ENCODE measurements at regions not wholly inside any gene's neighbourhood (a gene's known extent, or its start where the extent isn't known, plus 50 kb on each side); places are given as distances from the start of the nearest gene placed in this dataset.

DNA sequence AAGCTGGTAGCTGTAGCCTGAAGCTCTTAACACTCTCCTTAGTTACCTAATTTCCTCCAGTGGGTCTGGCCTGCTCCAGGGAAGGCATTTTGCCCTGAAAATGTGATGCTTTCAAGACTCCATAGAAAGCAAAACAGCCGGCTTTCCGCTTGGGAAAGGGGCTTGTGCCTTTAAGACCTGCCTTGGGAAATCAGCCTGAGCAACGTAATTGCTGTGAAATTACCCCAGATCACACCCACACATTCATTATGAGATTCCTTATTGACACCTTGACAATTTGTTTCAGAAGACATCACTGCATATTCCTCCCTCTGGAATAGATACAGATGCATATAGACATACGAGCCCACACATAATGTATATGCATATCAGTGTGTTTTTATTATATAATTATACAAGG lies 190.5 kb upstream of the SKOR2 start:
- no peak for TF ChIP-seq CTCF (IDR thresholded peaks at IDR 0.05)
- Histone ChIP-seq H3K4me3 (no peak overlapping the region), H3K27ac (no peak overlapping the region), H3K27me3 (ENCODE audit: insufficient read depth in 3 of 3, low read length in 2 of 3) (peaks cover 0 to under 1% (median 0%) of the 10 kb centered on the region in 3 donors), H3K4me1 (no peaks in the 10 kb centered on the region), H3K36me3 (ENCODE audit: insufficient read depth in 1 of 2, low read depth in 1 of 2) (no peaks in the 10 kb centered on the region), H3K9me3 (no peaks in the 10 kb centered on the region)
- DNase-seq, result no peak
- no peak for ATAC-seq
- 44 to 46% (median 45%) methylated on average over 4 of the region's 4 CpGs for WGBS, 3 donors
- intact Hi-C loops (cut with DNase I), result no loop called here

- Histone ChIP-seq H3K27ac (no peak overlapping the region), H3K4me3 (no peak overlapping the region), H3K27me3 (ENCODE audit: insufficient read depth in 3 of 3, low read length in 2 of 3) (peaks cover 0 to 5% (median 2%) of the 10 kb centered on the region in 3 donors), H3K4me1 (no peaks in the 10 kb centered on the region), H3K36me3 (ENCODE audit: insufficient read depth in 1 of 2, low read depth in 1 of 2) (no peaks in the 10 kb centered on the region), H3K9me3 (no peaks in the 10 kb centered on the region)
- no peak for TF ChIP-seq CTCF (IDR thresholded peaks at IDR 0.05)
- ATAC-seq (no peak), DNase-seq (no peak)
- intact Hi-C loops (cut with DNase I), result no loop called here
Observed at GRCh38 chr18:47438001-47438400, 186.5 kb upstream of the SKOR2 start.

- H3K4me3 ChIP-seq, result no peak overlapping the region
- no peaks in the 10 kb centered on the region for H3K9me3 ChIP-seq
- ATAC-seq (no peak), DNase-seq (no peak)
- H3K4me1 ChIP-seq, result no peaks in the 10 kb centered on the region
- no peak for TF ChIP-seq CTCF (IDR thresholded peaks at IDR 0.05)
- WGBS, 3 donors, result 42 to 49% (median 44%) methylated on average over 1 of the region's 1 CpG
- H3K27ac ChIP-seq, result no peak overlapping the region
- H3K36me3 ChIP-seq (ENCODE audit: insufficient read depth in 1 of 2, low read depth in 1 of 2), result no peaks in the 10 kb centered on the region
- intact Hi-C loops (cut with DNase I), result no loop called here
- H3K27me3 ChIP-seq (ENCODE audit: insufficient read depth in 3 of 3, low read length in 2 of 3), result peaks cover 2 to 5% (median 2%) of the 10 kb centered on the region in 3 donors
Observed at GRCh38 chr18:47436871-47437270, 185.4 kb upstream of the SKOR2 start.

DNA sequence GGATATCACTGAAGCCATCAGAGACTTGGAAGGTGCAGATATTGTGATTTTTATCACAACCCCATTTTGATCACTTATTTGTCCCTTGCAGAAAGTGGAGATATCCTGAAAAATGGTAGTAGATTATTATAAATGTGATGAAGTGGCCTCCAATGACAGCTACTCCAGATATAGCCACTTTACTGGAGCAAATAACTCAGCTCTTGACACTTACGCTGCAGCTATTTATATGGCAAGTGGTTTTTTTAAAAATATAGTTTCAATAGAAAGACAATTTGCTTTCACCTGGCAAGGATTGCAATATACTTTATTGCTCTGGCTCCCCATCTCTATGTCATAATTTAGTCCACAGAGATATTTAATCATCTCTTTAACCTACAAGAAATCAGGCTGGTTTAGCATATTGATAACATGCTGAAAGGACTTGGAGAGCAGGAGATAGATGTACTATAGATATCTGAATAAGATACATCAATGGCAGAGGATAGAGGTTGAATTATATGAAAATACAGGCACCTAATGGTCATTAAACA lies 182.8 kb upstream of the SKOR2 start:
- WGBS, 3 donors, result 85 to 90% (median 90%) methylated on average over 1 of the region's 1 CpG
- no peaks in the 10 kb centered on the region for H3K4me1 ChIP-seq
- no peaks in the 10 kb centered on the region for H3K9me3 ChIP-seq
- intact Hi-C loops (cut with DNase I), result no loop called here
- no peak for ATAC-seq
- no peak overlapping the region for H3K27ac ChIP-seq
- no peak for DNase-seq
- no peaks in the 10 kb centered on the region for H3K36me3 ChIP-seq (ENCODE audit: insufficient read depth in 1 of 2, low read depth in 1 of 2)
- no peak overlapping the region for H3K4me3 ChIP-seq
- peaks cover 4 to 7% (median 5%) of the 10 kb centered on the region in 3 donors for H3K27me3 ChIP-seq (ENCODE audit: insufficient read depth in 3 of 3, low read length in 2 of 3)
- no peak for TF ChIP-seq CTCF (IDR thresholded peaks at IDR 0.05)

DNA sequence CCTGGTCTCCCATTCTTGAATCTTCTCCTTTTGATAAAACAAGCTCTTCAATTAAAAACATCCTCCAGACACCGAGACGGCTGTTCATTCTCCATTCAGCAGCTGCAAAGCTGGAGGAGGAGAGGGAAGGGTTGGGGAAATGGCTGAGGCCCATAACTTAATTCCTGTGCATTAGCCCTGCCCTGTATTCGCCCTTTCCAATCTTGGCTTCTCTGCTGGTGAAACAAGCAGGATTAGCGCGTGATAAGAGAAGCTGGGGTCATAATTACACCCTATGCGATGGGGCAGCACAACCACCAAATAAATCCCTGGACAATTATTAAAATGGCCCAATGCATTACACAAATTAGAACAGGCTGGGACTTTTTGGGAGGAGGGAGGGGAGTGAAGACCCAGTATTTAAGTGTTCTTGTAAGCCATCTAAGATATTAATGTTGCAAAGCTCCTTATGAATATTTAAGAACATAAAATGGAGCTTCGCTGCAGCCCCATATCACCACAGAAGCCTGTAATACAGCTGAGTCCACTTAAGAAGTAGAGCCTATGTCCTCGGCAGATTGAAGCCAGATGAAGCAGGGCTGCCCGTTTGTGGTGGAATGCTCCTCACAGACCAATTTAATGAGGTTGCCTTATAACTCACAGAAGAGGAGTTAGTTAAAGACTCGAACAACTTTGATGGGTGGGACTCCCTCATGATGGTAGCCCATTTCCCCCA lies 176.6 kb upstream of the SKOR2 start:
- DNase-seq (no peak), ATAC-seq (no peak)
- Histone ChIP-seq H3K4me1 (no peaks in the 10 kb centered on the region), H3K9me3 (no peaks in the 10 kb centered on the region), H3K27me3 (ENCODE audit: insufficient read depth in 3 of 3, low read length in 2 of 3) (peaks cover 0 to 7% (median 2%) of the 10 kb centered on the region in 3 donors), H3K27ac (no peak overlapping the region), H3K36me3 (ENCODE audit: insufficient read depth in 1 of 2, low read depth in 1 of 2) (no peaks in the 10 kb centered on the region), H3K4me3 (no peak overlapping the region)
- intact Hi-C loops (cut with DNase I), result no loop called here
- 51 to 54% (median 53%) methylated on average over 10 of the region's 10 CpGs for WGBS, 3 donors
- no peak for TF ChIP-seq CTCF (IDR thresholded peaks at IDR 0.05)

All from psoas muscle (tissue), 7 donors.